ENCODE measurements at regions not wholly inside any gene's neighbourhood (a gene's known extent, or its start where the extent isn't known, plus 50 kb on each side); places are given as distances from the start of the nearest gene placed in this dataset.

GRCh38 chr5:125152461-125153189, 406.2 kb upstream of the ZNF608 start:
- TF ChIP-seq EP300 (IDR thresholded peaks at IDR 0.05) (no peak), POLR2A (IDR thresholded peaks at IDR 0.05; ENCODE audit: low read depth) (no peak), CTCF (IDR thresholded peaks at IDR 0.05) (no peak)

All from esophagus muscularis mucosa (tissue), 4 donors.